Liver (tissue), 3 donors: ENCODE measurements at regions not wholly inside any gene's neighbourhood (a gene's known extent, or its start where the extent isn't known, plus 50 kb on each side); places are given as distances from the start of the nearest gene placed in this dataset.

ENCODE experiments used
- CTCF ChIP-seq: fragments of 150-350 bp; IDR thresholded peaks from 2 replicates; pipeline ENCODE4 v1.5.1; 2017; ENCODE audit warnings: improper control_type of control experiment, low read depth, low read length; ENCODE audit not compliant: missing input control
- GABPA ChIP-seq, 2 donors: IDR thresholded peaks in 1 of 2; conservative IDR thresholded peaks in 1 of 2; 2 replicates each; pipeline ENCODE4 v1.6.1; 2016; ENCODE audit warnings: antibody characterized with exemption in 2 of 2, mild to moderate bottlenecking in 1 of 2, moderate library complexity in 1 of 2
- HNF4A ChIP-seq, 2 donors: conservative IDR thresholded peaks; 2 replicates each; pipeline ENCODE4 v1.6.1; 2016; ENCODE audit warnings: antibody characterized with exemption in 2 of 2, mild to moderate bottlenecking in 2 of 2
- HNF4G ChIP-seq: IDR thresholded peaks from 2 replicates; pipeline ENCODE4 v1.6.1; 2016; ENCODE audit warnings: antibody characterized with exemption
- MAX ChIP-seq: IDR thresholded peaks from 2 replicates; pipeline ENCODE4 v1.6.1; 2016; ENCODE audit warnings: antibody characterized with exemption
- REST ChIP-seq: IDR thresholded peaks from 2 replicates; pipeline ENCODE4 v1.6.1; 2016; ENCODE audit warnings: antibody characterized with exemption, mild to moderate bottlenecking
- RXRA ChIP-seq, 2 donors: IDR thresholded peaks; 2 replicates each; pipeline ENCODE4 v1.6.1; 2017 to 2018; ENCODE audit warnings: antibody characterized with exemption in 2 of 2, mild to moderate bottlenecking in 1 of 2
- TAF1 ChIP-seq: conservative IDR thresholded peaks from 2 replicates; pipeline ENCODE4 v1.6.1; 2016; ENCODE audit warnings: antibody characterized with exemption, mild to moderate bottlenecking
- YY1 ChIP-seq: IDR thresholded peaks from 2 replicates; pipeline ENCODE4 v1.6.1; 2016; ENCODE audit warnings: antibody characterized with exemption, mild to moderate bottlenecking
- donor health status: healthy.
- donor health status: healthy.

GRCh38 chr9:20256284-20256948 lies 365.9 kb downstream of the MLLT3 start:
- TF ChIP-seq CTCF, result no peak
- no peak for TF ChIP-seq GABPA (IDR thresholded peaks at IDR 0.05 in 1 of 2, conservative IDR thresholded peaks at IDR 0.05 in 1 of 2)
- no peak for TF ChIP-seq MAX
- TF ChIP-seq HNF4G, result no peak
- TF ChIP-seq YY1, result no peak
- TF ChIP-seq TAF1, result no peak
- no peak for TF ChIP-seq REST
- no peak for TF ChIP-seq RXRA (IDR thresholded peaks at IDR 0.05)
- TF ChIP-seq HNF4A (conservative IDR thresholded peaks at IDR 0.05), result no peak
